ENCODE measurements at regions not wholly inside any gene's neighbourhood (a gene's known extent, or its start where the extent isn't known, plus 50 kb on each side); places are given as distances from the start of the nearest gene placed in this dataset.

- ChIA-PET POLR2A (no interaction called here), CTCF (no interaction called here)
Measured at GRCh38 chr15:61521953-61522352, 292.9 kb upstream of the RORA start.

GRCh38 chr15:61519296-61519695, 290.2 kb upstream of the RORA start:
- no peak for DNase-seq (ENCODE audit: low read depth, low spot score)
- Histone ChIP-seq H3K27ac (ENCODE audit: low read depth, low read length) (no peak overlapping the region), H3K4me3 (ENCODE audit: low read depth, low read length) (no peak overlapping the region), H3K9me3 (ENCODE audit: control insufficient read depth, insufficient read depth, low read length) (no peaks in the 10 kb centered on the region), H3K27me3 (ENCODE audit: control insufficient read depth, insufficient read depth, low read length) (no peaks in the 10 kb centered on the region)
- POLR2A ChIA-PET, result no interaction called here
- CTCF ChIA-PET, result interaction anchor here (0.8 kb wide), 1 partner anchor 315 kb away, joined by 3 read pairs; no protein-coding TSS in a partner anchor
- no peak for TF ChIP-seq CTCF (IDR thresholded peaks at IDR 0.05; ENCODE audit: low read depth, low read length)

More at GRCh38 chr15:61521953-61522352, 292.9 kb upstream of the RORA start:
- Histone ChIP-seq H3K9me3 (ENCODE audit: control insufficient read depth, insufficient read depth, low read length) (no peaks in the 10 kb centered on the region), H3K27me3 (ENCODE audit: control insufficient read depth, insufficient read depth, low read length) (no peaks in the 10 kb centered on the region), H3K27ac (ENCODE audit: low read depth, low read length) (no peak overlapping the region), H3K4me3 (ENCODE audit: low read depth, low read length) (no peak overlapping the region)
- no peak for DNase-seq (ENCODE audit: low read depth, low spot score)
- TF ChIP-seq CTCF (IDR thresholded peaks at IDR 0.05; ENCODE audit: low read depth, low read length), result no peak

GRCh38 chr15:61518191-61518950, 289.3 kb upstream of the RORA start:
- no peak for DNase-seq (ENCODE audit: low read depth, low spot score)
- Histone ChIP-seq H3K4me3 (ENCODE audit: low read depth, low read length) (no peak overlapping the region), H3K27ac (ENCODE audit: low read depth, low read length) (no peak overlapping the region), H3K9me3 (ENCODE audit: control insufficient read depth, insufficient read depth, low read length) (no peaks in the 10 kb centered on the region), H3K27me3 (ENCODE audit: control insufficient read depth, insufficient read depth, low read length) (no peaks in the 10 kb centered on the region)
- ChIA-PET CTCF (interaction anchor here (0.8 kb wide), 1 partner anchor 316 kb away, joined by 3 read pairs; no protein-coding TSS in a partner anchor), POLR2A (no interaction called here)
- no peak for TF ChIP-seq CTCF (IDR thresholded peaks at IDR 0.05; ENCODE audit: low read depth, low read length)

- ChIA-PET CTCF (no interaction called here), POLR2A (no interaction called here)
- TF ChIP-seq CTCF (IDR thresholded peaks at IDR 0.05; ENCODE audit: low read depth, low read length), result no peak
- H3K4me3 ChIP-seq (ENCODE audit: low read depth, low read length), result no peak overlapping the region
- no peaks in the 10 kb centered on the region for H3K27me3 ChIP-seq (ENCODE audit: control insufficient read depth, insufficient read depth, low read length)
- H3K27ac ChIP-seq (ENCODE audit: low read depth, low read length), result no peak overlapping the region
- DNase-seq (ENCODE audit: low read depth, low spot score), result no peak
- H3K9me3 ChIP-seq (ENCODE audit: control insufficient read depth, insufficient read depth, low read length), result no peaks in the 10 kb centered on the region
Measured at GRCh38 chr15:61517776-61518175, 288.7 kb upstream of the RORA start.

GRCh38 chr15:61517335-61517734, 288.2 kb upstream of the RORA start:
- ChIA-PET CTCF (no interaction called here), POLR2A (interaction anchor here (0.7 kb wide), 1 partner anchor 744 kb away, joined by 3 read pairs; no protein-coding TSS in a partner anchor)
- Histone ChIP-seq H3K27me3 (ENCODE audit: control insufficient read depth, insufficient read depth, low read length) (no peaks in the 10 kb centered on the region), H3K4me3 (ENCODE audit: low read depth, low read length) (no peak overlapping the region), H3K27ac (ENCODE audit: low read depth, low read length) (no peak overlapping the region), H3K9me3 (ENCODE audit: control insufficient read depth, insufficient read depth, low read length) (no peaks in the 10 kb centered on the region)
- no peak for TF ChIP-seq CTCF (IDR thresholded peaks at IDR 0.05; ENCODE audit: low read depth, low read length)
- DNase-seq (ENCODE audit: low read depth, low spot score), result no peak

Data from AG04450 (cell line).